ENCODE measurements at regions not wholly inside any gene's neighbourhood (a gene's known extent, or its start where the extent isn't known, plus 50 kb on each side); places are given as distances from the start of the nearest gene placed in this dataset.
A peak's percentile ranks its signal among the peaks of the same experiment; 100 is the strongest.

DNA sequence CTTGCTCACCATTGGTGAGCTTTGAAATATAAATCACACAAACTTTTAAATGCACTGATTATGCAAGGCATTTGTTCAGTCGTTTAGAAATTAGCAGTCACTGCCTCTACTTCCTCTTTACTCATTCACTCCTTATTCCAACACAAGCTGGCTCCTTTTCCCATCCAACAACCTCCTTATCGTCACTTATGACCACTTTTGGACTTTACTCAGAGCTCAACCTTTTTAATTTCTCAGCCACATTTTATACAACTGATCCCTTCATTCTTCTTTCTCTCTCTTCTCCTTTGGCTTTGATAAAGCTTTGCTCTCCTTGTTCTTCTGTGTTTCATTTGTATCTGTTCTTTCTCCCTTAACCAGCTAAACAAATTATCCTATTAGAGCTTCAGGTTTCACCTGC lies 126.4 kb upstream of the PLEKHA5 start:
- no peak overlapping the region for H2AK5ac ChIP-seq (ENCODE audit: low read depth, low read length)
- H3K9ac ChIP-seq (replicated peaks in 1 of 4; ENCODE audit: extremely low read depth in 1 of 4, low read depth in 3 of 4, low read length in 3 of 4): no peak overlapping the region
- no peak overlapping the region for H2BK12ac ChIP-seq (ENCODE audit: low read depth, low read length)
- peak overlapping the region; percentile 93 for H2BK120ac ChIP-seq (replicated peaks; ENCODE audit: low read depth, low read length)
- peak overlapping the region; percentile 88; the same call in 1 of the 2 replicates for H2BK20ac ChIP-seq (ENCODE audit: low read length)
- H4K5ac ChIP-seq (ENCODE audit: insufficient read length, low read depth, low read length): peak overlapping the region; percentile 51
- FAIRE-seq: peak; percentile 19
- H3K79me2 ChIP-seq (ENCODE audit: control insufficient read depth in 1 of 2, insufficient read depth in 2 of 2, low read length in 2 of 2): no peaks in the 10 kb centered on the region
- no peaks in the 10 kb centered on the region for H3K9me3 ChIP-seq (ENCODE audit: insufficient read depth in 2 of 2, low read depth in 1 of 2, low read length in 1 of 2)
- peak overlapping the region; percentile 41 for H4K91ac ChIP-seq (replicated peaks; ENCODE audit: insufficient read length, low read length)
- no peak for DNase-seq (ENCODE audit: low read depth in 1 of 2, low spot score in 2 of 2)
- peak overlapping the region; percentile 76; the same call in 1 of the 2 replicates for H2BK5ac ChIP-seq (ENCODE audit: low read depth, low read length)
- no peaks in the 10 kb centered on the region for H4K20me1 ChIP-seq (replicated peaks in 1 of 2; ENCODE audit: control insufficient read depth in 1 of 2, insufficient read depth in 2 of 2, low read length in 2 of 2)
- ChIA-PET POLR2A (ENCODE audit: partially characterized antibody) (interaction anchor here (1.3 to 2.0 kb wide), 4 partner anchors 11 to 60 kb away, joined by 3 to 10 read pairs (median 4); no protein-coding TSS in a partner anchor), CTCF (ENCODE audit: partially characterized antibody) (interaction anchor here (1.2 kb wide), 1 partner anchor 12 kb away, joined by 3 read pairs; no protein-coding TSS in a partner anchor)
- peak overlapping the region in 1 of 4 experiments; percentile 35; a peak in 1 of 8 replicates for H3K4me3 ChIP-seq (ENCODE audit: extremely low read depth in 1 of 4, insufficient read depth in 2 of 4, low read depth in 3 of 4, low read length in 4 of 4)
- H3K36me3 ChIP-seq (ENCODE audit: control insufficient read depth in 2 of 4, insufficient read depth in 4 of 4, low read length in 3 of 4): no peaks in the 10 kb centered on the region
- no peak overlapping the region for H3K23ac ChIP-seq (ENCODE audit: insufficient read length)
- H3K23me2 ChIP-seq (ENCODE audit: low read depth, low read length): no peaks in the 10 kb centered on the region
- H3K14ac ChIP-seq (ENCODE audit: insufficient read length): no peak overlapping the region
- 0 out of 2 replicates have a peak overlapping the region, but pooled peaks have one; percentile 13 for H3K27ac ChIP-seq (ENCODE audit: low read depth, low read length)
- H2AFZ ChIP-seq (ENCODE audit: low read length): peak overlapping the region; percentile 35; the same call in 1 of the 2 replicates
- no peak overlapping the region for H3K18ac ChIP-seq (ENCODE audit: extremely low read depth, low read length)
- no peak overlapping the region for H3K56ac ChIP-seq (replicated peaks; ENCODE audit: insufficient read length, low read depth, low read length)
- no peak overlapping the region for H3K4ac ChIP-seq (replicated peaks; ENCODE audit: insufficient read length, low read depth, low read length)
- no peak overlapping the region for H2BK15ac ChIP-seq (ENCODE audit: low read length)
- no peak overlapping the region for H4K8ac ChIP-seq (ENCODE audit: extremely low read depth, insufficient read depth, low read length)
- WGBS, 2 experiments (ENCODE audit: extremely low coverage in 1 of 2, insufficient coverage in 1 of 2, insufficient read length in 1 of 2, insufficient replicate concordance in 2 of 2, low coverage in 1 of 2, low lambda C conversion rate in 2 of 2, missing lambda C conversion rate in 1 of 2): 25% methylated on average over 2 of the region's 2 CpGs; no CpG with 5 or more reads in 1 of the 2 experiments
- peak overlapping the region; percentile 54 to 66; a peak in 1 of 4 replicates for H3K4me2 ChIP-seq (ENCODE audit: insufficient read depth in 1 of 2, low read depth in 2 of 2, low read length in 2 of 2)
- no peaks in the 10 kb centered on the region for H3K27me3 ChIP-seq (replicated peaks in 1 of 4; ENCODE audit: control insufficient read depth in 3 of 4, extremely low read depth in 1 of 4, insufficient read depth in 3 of 4, low read length in 3 of 4)
- H3K4me1 ChIP-seq (replicated peaks in 1 of 4; ENCODE audit: control insufficient read depth in 3 of 4, insufficient read depth in 4 of 4, low read length in 3 of 4): peaks cover 5 to 34% (median 21%) of the 10 kb centered on the region in 4 experiments; a peak in 6 of 7 replicates
- no peaks in the 10 kb centered on the region for H3K79me1 ChIP-seq (ENCODE audit: low read depth, low read length)
- TF ChIP-seq SAP30 (IDR thresholded peaks at IDR 0.05; ENCODE audit: insufficient read depth, insufficient replicate concordance, low read length): no peak
- TF ChIP-seq TAF7 (optimal IDR thresholded peaks at IDR 0.05; ENCODE audit: borderline replicate concordance, low read depth, low read length): no peak
- TF ChIP-seq CBX5 (IDR thresholded peaks at IDR 0.05; ENCODE audit: low read depth, low read length): no peak
- TF ChIP-seq GABPA (IDR thresholded peaks at IDR 0.05; ENCODE audit: borderline replicate concordance, insufficient read depth, low read length): no peak
- TF ChIP-seq POLR2A (IDR thresholded peaks at IDR 0.05; ENCODE audit: control extremely low read depth in 1 of 2, low read depth in 2 of 2, low read length in 2 of 2): no peak

Measured in H1 (cell line).